ENCODE measurements at regions not wholly inside any gene's neighbourhood (a gene's known extent, or its start where the extent isn't known, plus 50 kb on each side); places are given as distances from the start of the nearest gene placed in this dataset.
"Not testable (repeated sequence)": the region's sequence is repeated elsewhere in the genome, so short reads cannot be mapped to it uniquely, and the experiment has no call there.

- H3K36me3 ChIP-seq (ENCODE audit: control insufficient read depth, insufficient read depth, low read length): peaks cover 10% of the 10 kb centered on the region
- not testable (repeated sequence) for H3K9me3 ChIP-seq (ENCODE audit: control insufficient read depth, insufficient read depth, low read length); H3K27me3 ChIP-seq (ENCODE audit: control insufficient read depth, insufficient read depth, low read length)
- peak overlapping the region; percentile 68 for H3K9ac ChIP-seq (ENCODE audit: low read depth, low read length)
- H3K4me1 ChIP-seq (ENCODE audit: control insufficient read depth, insufficient read depth, low read length): peaks cover 15% of the 10 kb centered on the region
- peak overlapping the region; percentile 56 for H3K4me3 ChIP-seq (ENCODE audit: low read depth, low read length)
Measured at GRCh38 chr2:7876445-7876844, 805.4 kb upstream of the ID2 start.

DNA sequence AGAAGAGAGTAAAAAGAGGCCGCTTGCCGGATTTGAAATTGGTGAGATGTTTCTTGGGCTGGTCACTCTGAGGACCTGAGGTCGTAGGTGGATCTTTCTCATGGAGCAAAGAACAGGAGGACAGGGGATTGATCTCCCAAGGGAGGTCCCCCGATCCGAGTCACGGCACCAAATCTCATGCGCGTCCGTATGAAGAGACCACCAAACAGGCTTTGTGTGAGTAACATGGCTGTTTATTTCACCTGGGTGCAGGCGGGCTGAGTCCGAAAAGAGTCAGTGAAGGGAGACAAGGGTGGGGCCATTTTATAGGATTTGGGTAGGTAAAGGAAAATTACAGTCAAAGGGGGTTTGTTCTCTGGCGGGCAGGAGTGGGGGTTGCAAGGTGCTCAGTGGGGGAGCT lies 803.6 kb upstream of the ID2 start:
- Histone ChIP-seq H3K4me3 (ENCODE audit: low read depth, low read length) (peak overlapping the region; percentile 54), H3K36me3 (ENCODE audit: control insufficient read depth, insufficient read depth, low read length) (peaks cover 20% of the 10 kb centered on the region), H3K9ac (ENCODE audit: low read depth, low read length) (peak overlapping the region; percentile 73), H3K4me1 (ENCODE audit: control insufficient read depth, insufficient read depth, low read length) (peaks cover 23% of the 10 kb centered on the region)
- not testable (repeated sequence) for H3K27me3 ChIP-seq (ENCODE audit: control insufficient read depth, insufficient read depth, low read length); H3K9me3 ChIP-seq (ENCODE audit: control insufficient read depth, insufficient read depth, low read length)

DNA sequence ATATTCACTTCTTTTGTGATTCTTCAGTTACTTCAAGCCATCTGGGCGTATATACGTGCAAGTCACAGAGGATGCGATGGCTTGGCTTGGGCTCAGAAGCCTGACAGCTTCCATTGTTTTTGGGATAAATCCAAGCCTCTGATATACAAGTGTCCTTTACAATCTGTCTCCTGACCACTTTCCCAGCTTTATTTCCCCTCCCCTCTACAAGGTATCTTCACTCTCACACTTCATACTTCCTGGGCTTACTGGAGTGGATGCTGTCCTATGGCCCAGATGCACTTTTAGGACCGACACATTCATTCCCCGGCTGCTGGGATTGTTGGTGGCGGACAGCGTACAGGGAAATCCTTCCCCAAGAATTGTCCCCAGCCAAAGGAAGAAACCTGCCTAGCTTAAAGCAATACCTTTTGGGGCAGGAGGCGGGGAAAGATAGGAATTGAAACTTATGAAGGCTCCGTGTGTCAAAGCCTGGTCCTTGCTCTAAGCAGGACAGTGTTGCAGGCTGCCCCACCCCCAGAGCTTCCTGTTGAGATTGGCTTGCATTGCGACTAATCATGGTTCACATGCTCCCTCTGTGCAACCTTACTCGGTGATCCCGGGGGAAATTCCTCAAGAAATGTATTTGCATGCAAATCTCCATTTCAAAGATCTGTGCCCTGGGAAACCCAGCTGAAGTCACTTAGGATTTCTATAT lies 802.9 kb upstream of the ID2 start:
- peaks cover 25% of the 10 kb centered on the region for H3K4me1 ChIP-seq (ENCODE audit: control insufficient read depth, insufficient read depth, low read length)
- H3K9ac ChIP-seq (ENCODE audit: low read depth, low read length): peak overlapping the region; percentile 94
- no peaks in the 10 kb centered on the region for H3K27me3 ChIP-seq (ENCODE audit: control insufficient read depth, insufficient read depth, low read length)
- peaks cover 26% of the 10 kb centered on the region for H3K36me3 ChIP-seq (ENCODE audit: control insufficient read depth, insufficient read depth, low read length)
- H3K9me3 ChIP-seq (ENCODE audit: control insufficient read depth, insufficient read depth, low read length): no peaks in the 10 kb centered on the region
- peak overlapping the region; percentile 91 for H3K4me3 ChIP-seq (ENCODE audit: low read depth, low read length)

DNA sequence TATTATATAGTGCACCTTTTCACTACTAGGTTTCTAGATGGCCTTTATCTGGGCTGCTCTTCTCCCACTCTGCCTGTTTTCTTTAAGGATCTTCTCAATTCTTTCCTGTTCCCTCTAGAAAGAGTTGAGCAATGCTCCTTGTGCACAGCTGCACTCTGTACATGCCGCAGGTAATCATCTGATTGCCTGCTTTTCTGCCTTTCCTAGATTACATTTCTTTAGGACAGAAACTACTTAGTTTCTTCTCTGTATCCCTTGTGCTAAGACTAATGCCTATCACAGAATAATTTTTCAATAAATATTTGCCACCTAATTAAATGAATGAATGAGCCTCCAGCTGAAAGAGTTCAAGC lies 802.4 kb upstream of the ID2 start:
- peak overlapping the region; percentile 94 for H3K9ac ChIP-seq (ENCODE audit: low read depth, low read length)

GRCh38 chr2:7880126-7880525 lies 801.7 kb upstream of the ID2 start:
- Histone ChIP-seq H3K4me3 (ENCODE audit: low read depth, low read length) (peak overlapping the region; percentile 91), H3K4me1 (ENCODE audit: control insufficient read depth, insufficient read depth, low read length) (peaks cover 33% of the 10 kb centered on the region), H3K9me3 (ENCODE audit: control insufficient read depth, insufficient read depth, low read length) (no peaks in the 10 kb centered on the region), H3K36me3 (ENCODE audit: control insufficient read depth, insufficient read depth, low read length) (peaks cover 26% of the 10 kb centered on the region), H3K9ac (ENCODE audit: low read depth, low read length) (peak overlapping the region; percentile 94), H3K27me3 (ENCODE audit: control insufficient read depth, insufficient read depth, low read length) (no peaks in the 10 kb centered on the region)

More for the DNA sequence above, 802.4 kb upstream of the ID2 start:
- Histone ChIP-seq H3K4me3 (ENCODE audit: low read depth, low read length) (peak overlapping the region; percentile 91), H3K9me3 (ENCODE audit: control insufficient read depth, insufficient read depth, low read length) (no peaks in the 10 kb centered on the region), H3K36me3 (ENCODE audit: control insufficient read depth, insufficient read depth, low read length) (peaks cover 26% of the 10 kb centered on the region), H3K27me3 (ENCODE audit: control insufficient read depth, insufficient read depth, low read length) (no peaks in the 10 kb centered on the region), H3K4me1 (ENCODE audit: control insufficient read depth, insufficient read depth, low read length) (peaks cover 27% of the 10 kb centered on the region)

DNA sequence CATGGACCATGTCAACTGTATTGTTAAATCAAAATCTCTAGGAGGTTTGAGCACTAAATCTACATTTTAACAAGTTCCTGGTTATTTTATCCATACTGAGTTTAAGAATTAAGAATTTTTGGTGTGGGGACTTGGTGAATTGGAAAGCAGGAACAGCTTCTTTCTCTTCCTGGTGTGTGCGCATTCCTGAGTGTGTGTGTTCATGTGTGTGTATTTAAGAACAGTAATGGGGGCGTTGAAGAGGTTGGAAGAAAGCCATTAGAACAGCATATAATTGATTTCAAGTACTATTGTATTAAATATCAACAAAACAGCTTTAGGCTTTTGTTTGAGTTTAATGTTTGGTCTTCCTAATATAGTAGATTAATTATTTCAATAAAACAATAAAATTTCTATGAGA lies 801.3 kb upstream of the ID2 start:
- H3K4me3 ChIP-seq (ENCODE audit: low read depth, low read length): peak overlapping the region; percentile 91
- H3K4me1 ChIP-seq (ENCODE audit: control insufficient read depth, insufficient read depth, low read length): peaks cover 34% of the 10 kb centered on the region
- peaks cover 26% of the 10 kb centered on the region for H3K36me3 ChIP-seq (ENCODE audit: control insufficient read depth, insufficient read depth, low read length)
- H3K9ac ChIP-seq (ENCODE audit: low read depth, low read length): peak overlapping the region; percentile 94
- H3K9me3 ChIP-seq (ENCODE audit: control insufficient read depth, insufficient read depth, low read length): no peaks in the 10 kb centered on the region
- H3K27me3 ChIP-seq (ENCODE audit: control insufficient read depth, insufficient read depth, low read length): no peaks in the 10 kb centered on the region

DNA sequence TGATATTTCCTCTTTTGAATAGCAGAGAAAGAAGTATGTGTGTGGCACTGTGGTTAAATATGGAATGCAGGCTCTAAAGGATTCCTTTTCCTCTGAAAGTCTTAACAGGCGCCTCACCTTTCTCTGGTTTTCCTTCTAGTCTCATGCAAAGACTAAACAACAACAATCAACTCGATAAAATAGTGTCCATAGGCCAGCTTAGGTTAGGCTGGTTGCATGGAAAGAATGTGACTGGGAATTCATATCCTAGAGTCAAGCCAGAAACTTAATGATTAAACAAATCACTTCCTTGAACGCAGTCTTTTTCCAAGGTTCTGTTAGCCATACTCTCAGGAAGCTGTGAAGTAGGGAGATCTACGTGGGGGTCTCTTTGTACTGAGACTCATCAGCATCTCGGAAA lies 800.8 kb upstream of the ID2 start:
- Histone ChIP-seq H3K4me3 (ENCODE audit: low read depth, low read length) (peak overlapping the region; percentile 91), H3K27me3 (ENCODE audit: control insufficient read depth, insufficient read depth, low read length) (no peaks in the 10 kb centered on the region), H3K36me3 (ENCODE audit: control insufficient read depth, insufficient read depth, low read length) (peaks cover 26% of the 10 kb centered on the region), H3K9me3 (ENCODE audit: control insufficient read depth, insufficient read depth, low read length) (no peaks in the 10 kb centered on the region), H3K9ac (ENCODE audit: low read depth, low read length) (peak overlapping the region; percentile 61), H3K4me1 (ENCODE audit: control insufficient read depth, insufficient read depth, low read length) (peaks cover 35% of the 10 kb centered on the region)

DNA sequence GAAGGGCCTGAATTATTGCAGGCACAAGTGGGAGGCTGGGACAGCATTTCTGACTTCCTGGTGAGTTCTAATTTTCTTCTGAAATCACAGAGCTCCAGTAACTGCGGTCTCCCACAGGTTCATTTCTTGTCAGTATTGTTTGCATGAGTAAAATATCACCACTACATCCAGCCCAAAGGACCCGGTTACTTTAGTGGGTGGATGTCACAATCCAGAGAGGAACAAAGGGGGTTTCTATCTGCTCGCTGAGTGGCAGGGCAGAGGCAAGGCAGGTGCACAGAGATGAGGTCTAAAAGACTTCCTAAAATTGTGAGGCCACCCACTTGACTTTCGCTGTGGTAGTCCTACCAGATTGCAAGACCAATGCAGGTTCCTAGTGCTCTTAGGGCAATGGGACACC lies 800.4 kb upstream of the ID2 start:
- Histone ChIP-seq H3K27me3 (ENCODE audit: control insufficient read depth, insufficient read depth, low read length) (no peaks in the 10 kb centered on the region), H3K4me3 (ENCODE audit: low read depth, low read length) (peak overlapping the region; percentile 91), H3K9me3 (ENCODE audit: control insufficient read depth, insufficient read depth, low read length) (no peaks in the 10 kb centered on the region), H3K36me3 (ENCODE audit: control insufficient read depth, insufficient read depth, low read length) (peaks cover 29% of the 10 kb centered on the region), H3K4me1 (ENCODE audit: control insufficient read depth, insufficient read depth, low read length) (peaks cover 39% of the 10 kb centered on the region), H3K9ac (ENCODE audit: low read depth, low read length) (peak overlapping the region; percentile 61)

GRCh38 chr2:7882296-7882695 lies 799.6 kb upstream of the ID2 start:
- Histone ChIP-seq H3K36me3 (ENCODE audit: control insufficient read depth, insufficient read depth, low read length) (peaks cover 31% of the 10 kb centered on the region), H3K9me3 (ENCODE audit: control insufficient read depth, insufficient read depth, low read length) (no peaks in the 10 kb centered on the region), H3K4me1 (ENCODE audit: control insufficient read depth, insufficient read depth, low read length) (peaks cover 46% of the 10 kb centered on the region), H3K9ac (ENCODE audit: low read depth, low read length) (no peak overlapping the region), H3K27me3 (ENCODE audit: control insufficient read depth, insufficient read depth, low read length) (no peaks in the 10 kb centered on the region), H3K4me3 (ENCODE audit: low read depth, low read length) (peak overlapping the region; percentile 91)

DNA sequence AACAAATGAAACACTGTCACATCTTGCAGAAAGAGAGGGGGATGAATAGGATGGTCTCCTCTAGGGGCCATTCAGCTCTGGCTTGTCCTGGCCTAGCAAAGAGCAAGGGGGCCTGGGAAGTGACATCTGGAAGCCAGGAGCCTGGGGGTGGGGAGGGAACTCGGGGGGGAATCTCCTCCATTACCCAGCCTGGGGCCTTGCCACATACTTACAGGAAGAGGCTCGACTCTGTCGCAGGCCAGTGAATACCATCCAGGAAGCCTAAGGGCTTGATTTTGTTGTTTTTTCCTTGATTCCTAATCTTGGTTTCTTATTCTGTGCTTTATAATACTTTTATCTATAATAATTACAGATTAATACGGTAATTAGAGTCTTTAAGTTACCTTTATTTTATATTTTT lies 797.5 kb upstream of the ID2 start:
- Histone ChIP-seq H3K9me3 (ENCODE audit: control insufficient read depth, insufficient read depth, low read length) (no peaks in the 10 kb centered on the region), H3K4me3 (ENCODE audit: low read depth, low read length) (no peak overlapping the region), H3K36me3 (ENCODE audit: control insufficient read depth, insufficient read depth, low read length) (peaks cover 35% of the 10 kb centered on the region), H3K9ac (ENCODE audit: low read depth, low read length) (no peak overlapping the region), H3K27me3 (ENCODE audit: control insufficient read depth, insufficient read depth, low read length) (no peaks in the 10 kb centered on the region), H3K4me1 (ENCODE audit: control insufficient read depth, insufficient read depth, low read length) (peaks cover 57% of the 10 kb centered on the region)

DNA sequence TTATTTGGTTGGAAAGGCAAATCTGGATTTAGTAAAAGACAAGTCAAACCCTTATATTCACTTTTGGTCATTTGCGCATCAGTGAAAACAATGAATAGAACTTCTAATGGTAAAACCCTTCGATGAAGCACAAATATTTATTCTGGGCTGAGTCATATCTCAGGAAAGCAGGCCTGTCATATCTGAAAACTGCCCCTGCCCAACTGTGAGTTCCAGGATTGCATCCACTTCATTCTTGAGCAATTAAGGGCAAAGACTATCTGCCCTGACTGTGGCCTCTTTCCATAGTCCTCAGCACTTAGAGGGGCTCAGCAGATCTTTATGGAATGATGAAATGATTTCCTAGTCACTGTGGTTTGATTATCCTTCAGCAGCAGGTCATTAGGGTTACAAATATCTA lies 795.2 kb upstream of the ID2 start:
- H3K9ac ChIP-seq (ENCODE audit: low read depth, low read length): no peak overlapping the region
- H3K9me3 ChIP-seq (ENCODE audit: control insufficient read depth, insufficient read depth, low read length): no peaks in the 10 kb centered on the region
- H3K27me3 ChIP-seq (ENCODE audit: control insufficient read depth, insufficient read depth, low read length): no peaks in the 10 kb centered on the region
- peaks cover 23% of the 10 kb centered on the region for H3K36me3 ChIP-seq (ENCODE audit: control insufficient read depth, insufficient read depth, low read length)
- no peak overlapping the region for H3K4me3 ChIP-seq (ENCODE audit: low read depth, low read length)
- peaks cover 62% of the 10 kb centered on the region for H3K4me1 ChIP-seq (ENCODE audit: control insufficient read depth, insufficient read depth, low read length)

GRCh38 chr2:7887441-7887840 lies 794.4 kb upstream of the ID2 start:
- peaks cover 63% of the 10 kb centered on the region for H3K4me1 ChIP-seq (ENCODE audit: control insufficient read depth, insufficient read depth, low read length)

More at GRCh38 chr2:7887441-7887840, 794.4 kb upstream of the ID2 start:
- Histone ChIP-seq H3K4me3 (ENCODE audit: low read depth, low read length) (no peak overlapping the region), H3K9ac (ENCODE audit: low read depth, low read length) (no peak overlapping the region), H3K27me3 (ENCODE audit: control insufficient read depth, insufficient read depth, low read length) (no peaks in the 10 kb centered on the region), H3K9me3 (ENCODE audit: control insufficient read depth, insufficient read depth, low read length) (no peaks in the 10 kb centered on the region), H3K36me3 (ENCODE audit: control insufficient read depth, insufficient read depth, low read length) (peaks cover 21% of the 10 kb centered on the region)
